ENCODE measurements at regions not wholly inside any gene's neighbourhood (a gene's known extent, or its start where the extent isn't known, plus 50 kb on each side); places are given as distances from the start of the nearest gene placed in this dataset.

DNA sequence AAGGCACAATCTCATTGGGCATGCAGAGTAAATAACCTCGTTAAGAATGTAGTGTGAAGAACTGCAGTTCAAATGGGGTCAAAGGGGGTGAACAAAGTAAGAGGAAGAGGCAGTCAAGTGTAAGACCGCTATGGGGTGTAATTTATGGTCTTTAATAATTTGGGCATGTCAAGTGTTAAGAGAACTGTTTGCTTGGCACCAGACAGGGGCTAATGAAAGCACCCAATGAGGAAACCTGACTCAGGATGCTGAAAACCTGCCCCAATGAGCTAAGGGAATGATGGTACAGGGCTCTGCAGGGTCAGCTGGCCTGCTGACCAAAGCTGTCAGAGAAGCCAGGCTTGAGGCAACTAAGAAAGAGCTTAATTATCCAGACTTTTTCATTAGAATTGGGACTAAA, 368.1 kb downstream of the DTWD2 start:
- Histone ChIP-seq H3K4me3 (ENCODE audit: low read depth, low read length) (no peak overlapping the region), H3K36me3 (ENCODE audit: control insufficient read depth, insufficient read depth, low read length) (no peaks in the 10 kb centered on the region), H3K27me3 (ENCODE audit: control insufficient read depth, insufficient read depth, low read length) (no peaks in the 10 kb centered on the region)
- DNase-seq (ENCODE audit: low read depth) (no peak), FAIRE-seq (no peak)
- TF ChIP-seq, protein P1, sequence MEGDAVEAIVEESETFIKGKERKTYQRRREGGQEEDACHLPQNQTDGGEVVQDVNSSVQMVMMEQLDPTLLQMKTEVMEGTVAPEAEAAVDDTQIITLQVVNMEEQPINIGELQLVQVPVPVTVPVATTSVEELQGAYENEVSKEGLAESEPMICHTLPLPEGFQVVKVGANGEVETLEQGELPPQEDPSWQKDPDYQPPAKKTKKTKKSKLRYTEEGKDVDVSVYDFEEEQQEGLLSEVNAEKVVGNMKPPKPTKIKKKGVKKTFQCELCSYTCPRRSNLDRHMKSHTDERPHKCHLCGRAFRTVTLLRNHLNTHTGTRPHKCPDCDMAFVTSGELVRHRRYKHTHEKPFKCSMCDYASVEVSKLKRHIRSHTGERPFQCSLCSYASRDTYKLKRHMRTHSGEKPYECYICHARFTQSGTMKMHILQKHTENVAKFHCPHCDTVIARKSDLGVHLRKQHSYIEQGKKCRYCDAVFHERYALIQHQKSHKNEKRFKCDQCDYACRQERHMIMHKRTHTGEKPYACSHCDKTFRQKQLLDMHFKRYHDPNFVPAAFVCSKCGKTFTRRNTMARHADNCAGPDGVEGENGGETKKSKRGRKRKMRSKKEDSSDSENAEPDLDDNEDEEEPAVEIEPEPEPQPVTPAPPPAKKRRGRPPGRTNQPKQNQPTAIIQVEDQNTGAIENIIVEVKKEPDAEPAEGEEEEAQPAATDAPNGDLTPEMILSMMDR (IDR thresholded peaks at IDR 0.05; ENCODE audit: insufficient read depth, low read length, severe bottlenecking), result no peak

DNA sequence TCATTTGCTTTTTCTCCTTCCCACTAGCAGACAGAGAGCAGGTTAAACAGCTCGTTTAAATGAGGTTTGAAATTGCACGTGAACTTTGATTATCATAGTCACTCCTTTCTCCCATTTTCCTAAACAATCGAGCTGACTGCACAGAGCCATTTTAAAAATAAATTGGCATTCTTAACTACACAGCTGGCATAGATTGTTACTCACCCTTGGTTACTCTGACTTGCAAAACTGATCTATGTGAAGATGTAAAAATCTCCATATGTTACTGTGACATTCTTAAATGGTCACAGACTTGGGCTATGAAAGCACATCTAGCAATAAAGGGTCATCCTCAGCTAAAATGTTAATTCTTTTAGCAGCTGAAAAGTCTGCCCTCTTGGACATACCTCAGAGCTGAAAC, 368.5 kb downstream of the DTWD2 start:
- Histone ChIP-seq H3K36me3 (ENCODE audit: control insufficient read depth, insufficient read depth, low read length) (no peaks in the 10 kb centered on the region), H3K27me3 (ENCODE audit: control insufficient read depth, insufficient read depth, low read length) (no peaks in the 10 kb centered on the region), H3K4me3 (ENCODE audit: low read depth, low read length) (no peak overlapping the region)
- TF ChIP-seq, protein P1 (IDR thresholded peaks at IDR 0.05; ENCODE audit: insufficient read depth, low read length, severe bottlenecking), result no peak
- FAIRE-seq (no peak), DNase-seq (ENCODE audit: low read depth) (no peak)

DNA sequence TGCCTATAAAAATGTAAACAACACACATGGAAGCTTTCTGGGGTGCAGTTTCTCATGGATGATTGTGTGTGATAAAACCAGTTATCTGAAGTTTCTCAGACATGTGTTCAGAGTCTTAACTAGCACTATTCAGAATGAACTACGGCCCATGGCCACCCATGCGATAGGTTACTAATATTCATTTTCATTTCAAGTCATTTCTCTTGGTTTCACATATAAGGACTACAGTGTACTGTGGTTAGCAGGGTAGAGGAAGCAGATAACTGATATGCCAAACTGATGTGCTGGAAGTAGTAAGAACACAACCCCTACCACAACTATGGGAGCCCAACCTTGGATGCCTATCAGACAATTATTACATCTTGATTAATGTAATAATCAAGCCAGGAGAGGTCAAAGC, 372.1 kb downstream of the DTWD2 start:
- no peak overlapping the region for H3K4me3 ChIP-seq (ENCODE audit: low read depth, low read length)
- TF ChIP-seq, protein P1 (IDR thresholded peaks at IDR 0.05; ENCODE audit: insufficient read depth, low read length, severe bottlenecking), result no peak
- H3K27me3 ChIP-seq (ENCODE audit: control insufficient read depth, insufficient read depth, low read length), result no peaks in the 10 kb centered on the region
- DNase-seq (ENCODE audit: low read depth) (no peak), FAIRE-seq (no peak)
- no peaks in the 10 kb centered on the region for H3K36me3 ChIP-seq (ENCODE audit: control insufficient read depth, insufficient read depth, low read length)

DNA sequence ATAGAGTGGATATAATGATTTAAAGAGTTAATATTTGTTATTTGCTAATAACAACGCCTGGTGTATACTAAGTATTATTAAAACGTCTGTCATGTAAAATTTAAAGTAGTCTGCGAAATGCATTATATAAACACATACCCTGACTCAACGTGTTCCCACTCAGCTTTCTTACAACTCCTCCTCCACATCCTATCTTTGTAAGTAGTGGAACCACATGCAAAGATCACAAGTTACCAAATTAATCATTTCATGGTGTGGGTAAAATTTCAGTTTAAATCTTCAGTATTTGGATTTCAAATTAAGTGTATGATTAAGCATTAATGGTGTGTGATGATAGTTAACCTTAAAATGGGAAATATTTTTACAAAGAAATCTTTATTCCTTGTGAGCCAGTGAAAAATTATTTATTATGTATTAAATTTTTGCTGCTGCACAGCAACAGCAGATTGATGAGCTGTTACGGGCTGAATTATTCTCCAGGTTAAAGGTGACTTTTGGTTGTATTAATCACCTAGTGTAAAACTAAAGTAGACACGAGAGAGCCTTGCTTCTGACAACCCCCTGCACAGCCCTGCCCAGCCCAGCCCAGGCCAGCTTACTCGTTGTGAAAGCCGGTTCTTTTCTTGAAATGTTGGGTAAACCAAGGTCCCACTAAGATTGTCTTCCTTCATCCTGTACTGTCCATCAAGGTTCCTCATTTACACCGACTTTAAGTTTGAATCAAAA, 373.5 kb downstream of the DTWD2 start:
- no peak overlapping the region for H3K4me3 ChIP-seq (ENCODE audit: low read depth, low read length)
- no peaks in the 10 kb centered on the region for H3K27me3 ChIP-seq (ENCODE audit: control insufficient read depth, insufficient read depth, low read length)
- DNase-seq (ENCODE audit: low read depth) (no peak), FAIRE-seq (no peak)
- TF ChIP-seq, protein P1 (IDR thresholded peaks at IDR 0.05; ENCODE audit: insufficient read depth, low read length, severe bottlenecking), result no peak
- H3K36me3 ChIP-seq (ENCODE audit: control insufficient read depth, insufficient read depth, low read length), result no peaks in the 10 kb centered on the region

DNA sequence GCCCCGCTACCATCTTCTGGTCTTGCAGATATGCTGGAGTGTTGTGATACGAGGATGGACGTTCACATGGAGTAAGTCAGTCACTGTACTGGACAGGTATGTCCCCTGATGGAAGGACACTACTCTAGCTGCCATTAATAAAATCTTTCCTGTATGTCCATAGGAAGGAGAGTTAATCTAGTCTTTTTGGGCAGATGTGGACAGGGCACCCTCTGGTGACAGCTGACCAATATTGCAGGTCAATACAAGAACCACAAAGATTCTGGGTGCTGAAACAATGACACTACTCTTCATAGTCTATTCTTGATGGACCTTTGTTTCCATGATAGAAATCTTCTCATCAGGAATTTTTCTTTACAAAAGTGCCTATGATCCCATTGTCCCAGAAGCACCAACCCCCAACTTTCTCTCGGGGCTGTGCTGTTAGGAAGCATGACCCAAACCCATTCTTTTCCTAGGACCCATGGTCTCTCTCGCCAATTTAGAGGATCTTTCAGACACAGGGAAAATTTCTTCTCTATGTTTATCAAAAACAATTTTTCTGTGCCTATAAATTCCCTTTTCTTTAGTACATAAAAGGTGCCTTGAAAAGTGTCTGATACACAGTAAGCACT, 376.9 kb downstream of the DTWD2 start:
- FAIRE-seq (peak; percentile 62), DNase-seq (ENCODE audit: low read depth) (peak; percentile 29)
- Histone ChIP-seq H3K27me3 (ENCODE audit: control insufficient read depth, insufficient read depth, low read length) (no peaks in the 10 kb centered on the region), H3K4me3 (ENCODE audit: low read depth, low read length) (no peak overlapping the region), H3K36me3 (ENCODE audit: control insufficient read depth, insufficient read depth, low read length) (no peaks in the 10 kb centered on the region)
- TF ChIP-seq, protein P1 (IDR thresholded peaks at IDR 0.05; ENCODE audit: insufficient read depth, low read length, severe bottlenecking), result peak; percentile 60

All from bronchial epithelial cell (primary cell).